CD4-positive, alpha-beta T cell treated with Interleukin-4 for 4 hours (primary cell): ENCODE measurements at regions not wholly inside any gene's neighbourhood (a gene's known extent, or its start where the extent isn't known, plus 50 kb on each side); places are given as distances from the start of the nearest gene placed in this dataset.

Experiments
- DNase-seq: peaks from one replicate; pipeline ENCODE4 v3.0.0-alpha.2; 2020

DNA sequence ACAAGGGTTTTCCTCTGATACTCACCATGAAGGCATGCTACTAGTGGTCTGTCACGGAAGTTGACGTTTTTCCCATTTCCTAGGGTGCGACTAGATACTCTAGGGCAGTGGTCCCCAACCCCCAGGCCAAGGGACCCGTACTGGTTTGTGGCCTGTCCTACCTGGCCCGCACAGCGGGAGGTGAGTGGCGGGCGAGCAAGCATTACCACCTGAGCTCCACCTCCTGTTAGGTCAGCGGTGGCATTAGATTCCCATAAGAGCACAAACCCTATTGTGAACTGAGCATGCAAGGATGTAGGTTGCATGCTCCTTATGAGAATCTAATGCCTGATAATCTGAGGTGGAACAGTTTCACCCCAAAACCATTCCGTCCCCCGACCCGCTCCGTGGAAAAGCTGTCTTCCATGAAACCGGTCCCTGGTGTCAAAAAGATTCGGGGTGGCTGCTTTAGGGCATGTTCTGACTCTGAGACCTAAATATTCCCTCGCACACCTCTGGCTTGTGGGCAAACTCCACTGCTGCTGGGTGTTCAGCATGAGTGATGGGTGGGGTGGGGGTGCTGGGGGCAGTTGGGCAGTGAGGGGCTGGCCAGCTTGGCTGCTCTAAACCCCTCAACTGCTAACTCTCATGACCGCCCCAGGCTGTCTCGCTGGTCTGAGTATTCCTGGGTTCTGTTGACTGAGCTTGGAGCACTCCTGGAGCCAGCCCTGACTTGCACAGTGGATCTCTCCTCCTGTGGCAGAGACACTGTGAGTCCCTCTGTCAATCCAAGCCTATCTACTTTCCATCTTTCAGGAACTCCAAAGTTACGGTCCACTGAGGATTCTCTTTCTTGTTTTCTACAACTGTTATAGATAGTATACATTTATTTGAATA is 78.3 kb upstream of the NEK6 start:
- DNase-seq: no peak

DNA sequence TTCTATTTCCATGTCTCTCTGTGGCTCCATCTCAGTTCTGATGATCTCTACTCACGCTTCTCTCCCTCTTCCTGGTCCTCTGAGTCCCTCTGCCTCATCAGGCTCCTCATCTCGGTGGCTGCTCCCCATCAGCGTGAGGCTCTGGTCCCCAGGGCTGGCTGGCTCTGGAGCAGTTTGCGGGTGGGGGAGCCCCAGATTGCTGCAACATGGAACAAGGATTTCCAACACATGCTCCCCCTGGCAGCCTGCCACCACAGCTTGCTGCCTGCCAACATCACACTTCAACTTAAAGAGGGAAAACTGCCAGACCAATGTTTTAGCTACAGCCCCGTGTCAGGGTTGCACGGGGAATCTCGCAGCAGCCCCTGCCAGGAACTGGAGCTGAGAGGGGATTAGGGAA is 77.2 kb upstream of the NEK6 start:
- DNase-seq: no peak

- no peak for DNase-seq
Measured at GRCh38 chr9:124182741-124183140, 75.0 kb upstream of the NEK6 start.

- no peak for DNase-seq
Measured at GRCh38 chr9:124183772-124184171, 74.0 kb upstream of the NEK6 start.

- DNase-seq: no peak
Measured at GRCh38 chr9:124185413-124185812, 72.3 kb upstream of the NEK6 start.

GRCh38 chr9:124187311-124187710 is 70.4 kb upstream of the NEK6 start:
- no peak for DNase-seq

- DNase-seq: no peak
Measured at GRCh38 chr9:124188331-124189110, 69.2 kb upstream of the NEK6 start.

DNA sequence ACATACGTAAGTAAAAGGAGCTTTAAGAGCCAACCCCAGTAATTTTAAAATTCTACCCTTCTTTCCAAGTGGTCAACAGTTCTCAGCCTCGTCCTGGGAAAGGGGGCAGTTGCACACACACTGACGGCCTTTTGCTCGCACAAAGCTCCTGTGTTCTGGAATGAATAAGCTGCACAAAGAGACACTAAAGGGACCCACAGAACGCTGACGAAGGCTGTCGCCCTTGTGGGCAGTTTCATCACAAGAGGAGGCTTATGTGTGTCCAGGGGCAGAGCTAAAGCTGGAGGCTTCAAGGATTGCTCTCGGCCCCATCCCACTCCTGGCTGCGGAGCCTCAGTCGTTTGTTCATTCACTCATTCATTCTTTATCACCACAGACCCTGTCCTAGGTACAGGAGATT is 67.0 kb upstream of the NEK6 start:
- DNase-seq: no peak

- no peak for DNase-seq
Measured at GRCh38 chr9:124191691-124192395, 65.9 kb upstream of the NEK6 start.

- no peak for DNase-seq
Measured at GRCh38 chr9:124196814-124197176, 61.0 kb upstream of the NEK6 start.

DNA sequence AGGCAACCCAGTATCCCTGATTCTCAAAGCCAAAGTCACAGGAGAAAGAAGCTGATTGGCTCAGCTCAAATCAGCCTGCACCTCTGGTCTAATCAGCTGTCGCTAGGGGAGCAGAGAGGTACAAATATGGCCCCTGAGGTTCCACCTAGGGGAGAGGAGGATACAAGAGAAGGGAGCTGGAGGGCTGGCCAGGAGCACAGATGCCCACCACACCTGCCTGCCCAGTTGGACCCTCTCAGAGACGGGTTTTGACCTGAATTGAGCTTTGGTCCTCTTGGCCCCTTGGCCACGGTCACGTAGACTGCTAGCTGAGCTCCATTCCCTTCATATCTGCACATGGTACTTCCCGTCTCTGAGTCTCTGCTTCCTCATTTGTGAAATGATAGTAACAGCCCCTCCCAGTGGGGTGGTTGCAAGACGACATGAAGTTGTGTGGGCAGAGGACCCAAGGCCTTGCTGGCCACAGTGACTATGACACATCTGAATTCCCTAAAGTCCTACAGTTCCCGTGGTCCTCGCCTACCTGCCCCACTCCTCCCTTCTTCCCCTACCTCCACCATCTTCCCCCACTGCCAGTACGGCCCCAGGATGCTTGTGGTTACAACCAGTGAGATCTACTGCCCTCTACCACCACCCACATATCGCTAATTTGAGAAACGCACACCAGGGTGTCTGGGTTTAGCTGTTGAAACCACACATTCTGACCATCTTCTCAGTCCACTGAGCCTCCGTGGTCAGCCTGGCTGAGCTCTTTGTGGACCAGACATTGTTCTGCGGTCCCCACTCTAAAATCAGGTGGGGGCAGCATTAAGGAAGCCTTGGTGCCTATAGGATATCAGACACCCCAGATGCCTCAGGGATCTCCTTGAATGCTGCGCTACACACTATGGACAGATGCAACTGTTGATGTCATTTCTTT is 60.3 kb upstream of the NEK6 start:
- DNase-seq: peak; percentile 24

- DNase-seq: no peak
Measured at GRCh38 chr9:124198331-124198730, 59.4 kb upstream of the NEK6 start.

- DNase-seq: no peak
Measured at GRCh38 chr9:124198948-124199347, 58.8 kb upstream of the NEK6 start.

- no peak for DNase-seq
Measured at GRCh38 chr9:124199474-124199873, 58.3 kb upstream of the NEK6 start.

DNA sequence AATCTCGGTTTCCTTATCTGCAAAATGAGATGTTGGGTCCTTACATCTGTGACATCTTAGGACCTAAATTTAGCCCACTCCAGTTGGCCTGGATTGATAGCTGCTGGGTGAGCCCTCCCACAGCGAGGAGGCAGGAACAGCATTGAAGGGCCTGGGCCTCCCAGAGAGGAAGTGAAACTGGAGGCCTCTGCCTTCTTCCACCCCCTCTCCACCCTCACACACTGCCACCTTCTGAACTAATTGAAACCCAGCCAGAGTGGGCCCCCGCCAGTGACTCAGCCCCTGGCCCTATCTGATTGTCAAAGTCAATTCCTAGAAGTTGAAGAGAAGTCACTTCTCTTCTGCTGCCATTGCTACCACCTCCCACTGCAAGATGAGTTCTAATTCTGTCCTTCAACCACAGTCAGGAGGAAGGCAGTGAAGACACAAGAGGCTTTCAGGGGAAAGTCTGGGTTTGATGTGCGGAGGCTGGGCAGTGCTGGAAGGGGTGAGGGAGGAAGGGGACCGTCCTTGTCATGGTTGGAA is 55.2 kb upstream of the NEK6 start:
- DNase-seq: peak; percentile 79

GRCh38 chr9:124205686-124206352 is 51.9 kb upstream of the NEK6 start:
- no peak for DNase-seq

DNA sequence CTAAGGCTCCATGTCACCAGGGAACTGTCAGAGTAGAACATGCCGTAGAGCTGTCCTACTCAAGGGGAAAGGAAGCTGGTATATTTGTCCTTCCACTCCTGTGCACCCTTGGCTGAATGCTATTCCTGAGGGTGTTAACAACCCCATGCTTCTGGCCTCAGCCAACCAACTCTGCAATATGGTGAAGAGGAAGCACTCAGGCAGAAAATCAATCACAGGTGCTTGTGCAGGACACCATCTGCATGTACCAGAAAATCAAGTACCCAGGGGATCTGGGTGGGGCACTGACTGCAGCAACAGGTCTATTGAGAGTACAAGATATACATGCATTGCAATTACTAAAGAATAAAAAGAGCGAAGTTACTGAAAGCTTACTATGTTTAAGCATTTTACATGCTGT is 51.4 kb upstream of the NEK6 start:
- no peak for DNase-seq
